Caki2 (cell line): ENCODE measurements at regions not wholly inside any gene's neighbourhood (a gene's known extent, or its start where the extent isn't known, plus 50 kb on each side); places are given as distances from the start of the nearest gene placed in this dataset.

Experiments used
- DNase-seq: peaks from one replicate; pipeline ENCODE4 v3.0.0-alpha.2; 2015; ENCODE audit warnings: low read depth
- in situ Hi-C: cut with HindIII; loops from 2 replicates; pipeline ENCODE4 v1.10.0; 2016; ENCODE audit warnings: low sequenced_read_pairs, low pct_unique_long_range_greater_than_20kb, mixed read lengths

- no peak for DNase-seq
- in situ Hi-C loops, result no loop called here
These were observed 158.8 kb downstream of the HGF start for GRCh38 chr7:81611040-81611439.

- in situ Hi-C loops, result no loop called here
These were observed 161.0 kb downstream of the HGF start for GRCh38 chr7:81608748-81609382.

DNA sequence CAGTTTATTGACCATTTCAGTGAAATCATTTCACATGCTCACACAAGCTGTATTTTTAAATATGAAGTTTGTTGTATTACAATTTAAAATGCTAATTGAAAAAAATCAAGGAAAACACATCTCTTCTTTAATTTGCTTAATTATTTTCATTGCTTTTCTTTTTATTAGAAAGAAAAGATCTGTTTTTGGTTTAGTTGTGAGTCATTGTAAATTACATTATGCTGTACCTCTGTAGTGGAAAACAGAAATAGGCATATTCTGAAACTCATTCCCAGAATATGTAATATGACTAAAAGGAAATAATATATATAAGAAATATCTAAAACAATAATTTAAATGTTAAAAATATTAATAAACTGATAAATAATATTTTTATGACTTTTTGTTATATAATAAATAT is 161.9 kb downstream of the HGF start:
- in situ Hi-C loops, result no loop called here
- peak; percentile 27 for DNase-seq

More at GRCh38 chr7:81608748-81609382, 161.0 kb downstream of the HGF start:
- peak; percentile 57 for DNase-seq

- in situ Hi-C loops, result no loop called here
These were observed 163.6 kb downstream of the HGF start for GRCh38 chr7:81606078-81606863.

DNA sequence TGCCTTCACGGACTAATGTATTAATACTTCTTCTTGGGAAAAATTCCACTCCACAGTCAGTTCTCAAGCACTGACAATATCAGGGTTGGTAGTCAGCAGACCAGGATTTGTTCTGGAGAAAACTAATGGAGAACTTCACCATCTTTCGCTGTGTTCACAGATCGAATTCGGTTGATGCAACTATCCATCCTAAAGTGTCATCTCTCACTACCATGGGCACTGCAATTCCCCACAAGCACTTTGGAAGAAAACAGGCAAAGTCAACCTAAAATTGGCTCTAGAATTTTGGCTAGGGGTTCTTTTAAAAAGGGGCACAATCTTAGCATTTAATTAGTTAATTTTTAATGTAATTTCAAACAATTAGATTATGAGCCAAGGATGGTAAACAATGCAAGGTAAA is 164.4 kb downstream of the HGF start:
- DNase-seq, result peak; percentile 66
- in situ Hi-C loops, result no loop called here

More at GRCh38 chr7:81606078-81606863, 163.6 kb downstream of the HGF start:
- DNase-seq, result peak; percentile 31

- in situ Hi-C loops, result no loop called here
- DNase-seq, result no peak
These were observed 165.1 kb downstream of the HGF start for GRCh38 chr7:81604808-81605174.

DNA sequence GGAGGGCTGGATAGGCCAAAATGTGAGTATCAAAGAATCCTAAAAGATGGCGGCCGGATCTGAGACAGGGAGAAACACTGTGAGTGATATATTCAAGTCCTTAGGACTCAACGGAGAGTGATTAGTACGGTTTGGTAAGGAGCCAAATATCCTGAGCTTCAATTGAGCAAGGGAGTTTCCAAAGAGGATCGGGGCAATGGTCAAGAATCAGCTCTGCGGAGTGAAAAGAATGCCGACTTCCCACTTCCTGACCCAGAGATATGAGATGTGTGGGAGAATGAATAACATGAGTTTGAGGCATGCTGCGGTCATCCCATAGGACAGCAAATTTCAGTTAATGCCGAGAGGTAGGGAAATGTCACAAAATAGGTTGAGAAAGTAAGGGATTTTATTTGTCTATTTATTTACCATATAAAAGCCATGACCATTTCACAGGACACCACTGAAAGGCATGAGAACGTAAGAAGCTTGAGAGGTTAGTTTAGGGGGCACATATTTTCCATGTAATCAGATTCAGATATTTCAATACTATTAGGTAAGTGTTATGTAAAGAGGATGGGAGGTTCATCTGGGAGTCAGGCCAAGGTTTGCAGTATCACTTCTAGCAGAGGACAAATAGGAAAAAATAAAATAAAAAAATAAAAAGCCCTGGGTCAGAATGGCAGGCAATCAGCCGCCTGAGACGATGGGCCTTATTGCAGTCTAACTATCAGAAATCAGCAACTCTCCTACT is 165.6 kb downstream of the HGF start:
- in situ Hi-C loops, result no loop called here
- peak; percentile 96 for DNase-seq

GRCh38 chr7:81600608-81601007 is 169.2 kb downstream of the HGF start:
- no peak for DNase-seq
- in situ Hi-C loops, result no loop called here

GRCh38 chr7:81598951-81599350 is 170.9 kb downstream of the HGF start:
- in situ Hi-C loops, result no loop called here
- no peak for DNase-seq

DNA sequence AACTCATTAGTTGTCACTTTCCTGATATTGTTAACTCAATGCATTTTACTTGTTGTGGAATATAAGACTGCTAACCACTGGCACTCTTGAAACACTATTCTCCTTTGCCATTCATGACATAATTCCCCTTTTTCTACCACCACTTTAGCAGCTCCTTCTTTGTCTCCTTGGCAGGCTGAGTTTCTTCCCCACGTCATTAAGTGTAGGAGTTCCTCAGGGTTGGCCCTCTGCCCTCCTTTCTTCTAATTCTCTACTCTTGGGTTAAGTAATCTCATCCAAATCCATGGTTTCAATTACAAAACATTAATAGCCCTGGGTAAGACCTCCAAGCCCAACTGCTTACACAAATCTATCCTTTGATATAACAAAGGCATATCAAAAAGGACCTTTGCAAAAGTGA is 175.1 kb downstream of the HGF start:
- no peak for DNase-seq
- in situ Hi-C loops, result no loop called here

DNA sequence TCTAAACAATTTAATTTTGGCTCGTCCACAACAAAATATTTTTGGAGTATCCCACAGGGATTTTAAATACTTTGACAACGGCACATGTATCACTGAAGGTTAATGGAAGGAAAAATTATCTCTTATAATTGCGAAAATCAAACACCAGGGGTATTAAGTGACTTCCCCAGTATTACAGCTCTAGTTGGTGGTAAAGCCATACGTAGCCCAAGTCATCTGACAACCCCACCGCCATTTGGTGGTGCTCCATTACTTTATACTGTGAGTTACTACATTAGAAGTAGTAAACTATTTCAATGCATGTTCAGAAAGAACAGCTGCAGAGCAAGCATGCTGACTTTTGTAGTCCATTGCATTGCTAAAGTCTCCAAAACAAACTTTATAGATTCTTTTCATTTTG is 179.7 kb downstream of the HGF start:
- in situ Hi-C loops, result no loop called here
- DNase-seq, result no peak

DNA sequence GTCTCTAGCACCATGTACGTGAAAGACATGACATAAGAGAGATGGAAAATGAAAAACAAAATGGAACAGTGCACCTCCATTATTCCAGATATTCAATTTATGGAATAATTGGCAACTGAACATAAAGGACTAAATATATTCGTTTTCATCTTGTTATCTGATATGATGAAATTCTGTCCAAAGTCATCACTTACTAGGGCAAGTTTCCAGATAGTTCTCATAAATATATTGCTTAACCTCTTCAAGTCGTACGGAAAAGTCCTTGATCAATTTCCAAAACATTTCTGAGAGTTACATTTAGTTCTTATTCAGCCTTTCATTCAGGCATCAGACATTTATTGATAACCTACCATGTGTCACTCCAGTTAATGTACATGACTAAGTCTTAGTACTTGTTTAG is 185.2 kb downstream of the HGF start:
- no peak for DNase-seq
- in situ Hi-C loops, result no loop called here

GRCh38 chr7:81583882-81584533 is 185.8 kb downstream of the HGF start:
- DNase-seq, result no peak
- in situ Hi-C loops, result no loop called here

DNA sequence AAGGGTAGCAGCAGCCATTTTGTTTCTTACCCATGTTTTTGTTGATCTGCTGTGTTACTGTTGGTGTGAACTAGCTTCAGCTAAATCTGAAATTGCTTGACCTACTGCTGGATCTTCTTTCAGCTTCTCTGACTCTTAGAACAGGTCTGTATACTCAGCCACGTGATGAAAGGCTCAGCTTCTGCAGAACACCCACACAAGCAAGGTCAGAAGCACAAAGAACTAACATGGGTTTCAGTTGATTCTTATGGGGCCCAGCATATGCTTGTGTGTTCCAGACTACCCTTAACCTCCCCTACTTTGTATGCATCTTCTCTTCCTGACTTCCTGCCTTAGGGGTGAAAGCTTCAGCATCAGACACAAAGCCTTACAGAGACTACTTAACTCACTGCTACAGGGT is 186.8 kb downstream of the HGF start:
- in situ Hi-C loops, result no loop called here
- DNase-seq, result no peak

DNA sequence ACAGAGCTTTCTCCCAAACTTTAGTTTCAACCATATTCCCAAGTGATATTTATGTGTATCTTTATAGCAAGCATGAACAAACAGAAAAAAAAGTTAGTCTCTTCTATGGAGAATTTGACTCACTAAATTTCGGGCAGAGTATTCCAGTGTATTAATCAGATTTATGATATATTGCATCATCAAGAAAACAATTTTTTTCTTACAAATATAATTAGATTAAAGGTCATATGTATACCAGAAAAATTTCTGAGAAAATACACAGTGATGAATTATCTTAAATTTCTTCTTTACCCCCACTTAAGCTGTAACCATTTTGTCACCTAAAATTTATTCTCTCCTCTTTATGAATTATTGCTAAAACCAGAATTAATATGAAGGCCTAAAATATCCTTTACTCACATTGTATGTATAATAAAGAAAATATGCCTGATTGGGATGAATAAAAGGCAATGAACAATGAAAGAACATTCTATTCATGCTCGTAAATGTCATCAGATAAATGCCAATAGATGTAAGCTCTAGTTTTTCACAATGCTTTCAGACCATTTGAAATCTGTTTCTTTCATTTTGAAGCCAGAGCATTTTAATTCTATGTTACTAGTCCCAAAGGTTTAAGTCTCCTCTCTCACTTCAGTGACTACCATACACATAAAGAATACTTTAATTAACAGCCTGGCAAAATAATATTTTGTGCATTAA is 192.1 kb downstream of the HGF start:
- in situ Hi-C loops, result no loop called here
- no peak for DNase-seq

GRCh38 chr7:81574723-81575326 is 195.0 kb downstream of the HGF start:
- DNase-seq, result no peak
- in situ Hi-C loops, result no loop called here

- DNase-seq, result no peak
- in situ Hi-C loops, result no loop called here
These were observed 195.9 kb downstream of the HGF start for GRCh38 chr7:81573932-81574331.

DNA sequence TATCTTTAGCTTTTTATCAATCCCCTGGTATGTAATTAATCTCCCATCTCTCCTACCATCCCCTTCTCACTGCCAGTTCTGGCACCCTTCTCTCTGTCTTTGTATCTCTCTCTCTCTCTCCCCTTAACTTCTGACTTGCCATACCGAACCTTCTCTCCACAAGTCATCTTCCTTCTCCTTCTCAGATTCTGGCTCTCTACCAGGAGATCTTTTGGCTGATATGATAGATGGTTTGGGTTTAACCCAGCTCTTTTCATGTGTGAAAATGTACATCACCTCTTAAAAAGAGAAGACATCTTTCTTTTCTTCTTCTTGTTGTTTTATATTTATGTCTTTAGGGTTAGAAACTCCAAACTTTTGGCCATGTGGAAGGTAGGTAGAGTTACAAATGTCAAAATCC is 196.7 kb downstream of the HGF start:
- DNase-seq, result no peak
- in situ Hi-C loops, result no loop called here
